SK-N-SH treated with all-trans-retinoic acid at 6 μM for 48 hours (cell line): ENCODE measurements at regions not wholly inside any gene's neighbourhood (a gene's known extent, or its start where the extent isn't known, plus 50 kb on each side); places are given as distances from the start of the nearest gene placed in this dataset.

Experiments used
- ATAC-seq: fragments of 200-7000 bp; cut with Tn5 transposase; 3 replicates; pipeline ENCODE4 v1.9.1; 2020; ENCODE audit warnings: mild to moderate bottlenecking, moderate library complexity
- ARNTL ChIP-seq: fragments of 450-650 bp; formaldehyde crosslinking; IDR thresholded peaks from 2 replicates; pipeline ENCODE4 v1.5.0; 2020; ENCODE audit warnings: low read depth, mild to moderate bottlenecking, moderate library complexity, borderline replicate concordance
- BACH2 ChIP-seq: fragments of 250-450 bp; sonication (Bioruptor Pico); IDR thresholded peaks from 2 replicates; pipeline ENCODE4 v1.9.0; 2021; ENCODE audit warnings: mild to moderate bottlenecking, borderline replicate concordance
- CREB5 ChIP-seq: fragments of 250-450 bp; sonication (Bioruptor Pico); IDR thresholded peaks from 2 replicates; pipeline ENCODE4 v1.5.1; 2020; ENCODE audit warnings: low read depth, mild to moderate bottlenecking, moderate library complexity
- CSDC2 ChIP-seq: fragments of 250-450 bp; sonication (Bioruptor Pico); IDR thresholded peaks from 2 replicates; pipeline ENCODE4 v1.5.0; 2020; ENCODE audit warnings: mild to moderate bottlenecking, moderate library complexity
- ESRRG ChIP-seq: fragments of 250-450 bp; sonication (Bioruptor Pico); IDR thresholded peaks from 2 replicates; pipeline ENCODE4 v1.6.1; 2021; ENCODE audit warnings: mild to moderate bottlenecking
- ISL1 ChIP-seq: fragments of 250-450 bp; sonication (Bioruptor Pico); IDR thresholded peaks from 2 replicates; pipeline ENCODE4 v2.1.2; 2022; ENCODE audit warnings: mild to moderate bottlenecking, moderate library complexity
- PATZ1 ChIP-seq: fragments of 250-450 bp; sonication (Bioruptor Pico); IDR thresholded peaks from 2 replicates; pipeline ENCODE4 v1.8.0; 2020; ENCODE audit warnings: mild to moderate bottlenecking, moderate library complexity, borderline replicate concordance
- POU6F1 ChIP-seq: fragments of 250-450 bp; sonication (Bioruptor Pico); IDR thresholded peaks from 2 replicates; pipeline ENCODE4 v1.8.0; 2021; ENCODE audit warnings: low read depth, mild to moderate bottlenecking, moderate library complexity, borderline replicate concordance
- RARB ChIP-seq: fragments of 250-450 bp; sonication (Bioruptor Pico); IDR thresholded peaks from 2 replicates; pipeline ENCODE4 v1.8.0; 2021; ENCODE audit warnings: mild to moderate bottlenecking, moderate library complexity
- SNAI2 ChIP-seq: fragments of 250-450 bp; sonication (Bioruptor Pico); IDR thresholded peaks from 2 replicates; pipeline ENCODE4 v1.5.0; 2020; ENCODE audit warnings: mild to moderate bottlenecking, moderate library complexity
- TCF4 ChIP-seq: fragments of 250-450 bp; sonication (Bioruptor Pico); IDR thresholded peaks from 2 replicates; pipeline ENCODE4 v1.8.0; 2021; ENCODE audit warnings: mild to moderate bottlenecking, moderate library complexity, borderline replicate concordance
- TOX ChIP-seq: fragments of 250-450 bp; sonication (Bioruptor Pico); IDR thresholded peaks from 2 replicates; pipeline ENCODE4 v1.8.0; 2021; ENCODE audit warnings: mild to moderate bottlenecking, moderate library complexity, borderline replicate concordance
- TSHZ2 ChIP-seq: fragments of 250-450 bp; sonication (Bioruptor Pico); IDR thresholded peaks from 2 replicates; pipeline ENCODE4 v1.5.0; 2020; ENCODE audit warnings: mild to moderate bottlenecking, moderate library complexity
- ZC3H10 ChIP-seq: fragments of 250-450 bp; sonication (Bioruptor Pico); IDR thresholded peaks from 2 replicates; pipeline ENCODE4 v1.5.1; 2021; ENCODE audit warnings: mild to moderate bottlenecking, moderate library complexity
- ZFP3 ChIP-seq: fragments of 250-450 bp; sonication (Bioruptor Pico); IDR thresholded peaks from 2 replicates; pipeline ENCODE4 v1.5.0; 2020; ENCODE audit warnings: mild to moderate bottlenecking, moderate library complexity
- ZFP30 ChIP-seq: fragments of 450-650 bp; formaldehyde crosslinking; IDR thresholded peaks from 2 replicates; pipeline ENCODE4 v1.5.0; 2022; ENCODE audit warnings: mild to moderate bottlenecking, moderate library complexity
- ZNF70 ChIP-seq: fragments of 450-650 bp; formaldehyde crosslinking; IDR thresholded peaks from 2 replicates; pipeline ENCODE4 v1.5.0; 2020; ENCODE audit warnings: mild to moderate bottlenecking, moderate library complexity
- ZNF8 ChIP-seq: fragments of 450-650 bp; formaldehyde crosslinking; IDR thresholded peaks from 2 replicates; pipeline ENCODE4 v1.5.0; 2020; ENCODE audit warnings: mild to moderate bottlenecking, moderate library complexity

GRCh38 chr2:52698408-52698807 lies 1069.2 kb upstream of the CHAC2 start (continued):
- TF ChIP-seq CREB5 (CRISPR knock-in tag) (no peak), CSDC2 (CRISPR knock-in tag) (no peak)

- ATAC-seq, result no peak
- TF ChIP-seq POU6F1 (CRISPR knock-in tag) (no peak), ARNTL (CRISPR knock-in tag) (no peak)
Measured at GRCh38 chr2:52697690-52698089, 1069.9 kb upstream of the CHAC2 start.

- no peak for ATAC-seq
- TF ChIP-seq BACH2 (no peak), ZC3H10 (CRISPR knock-in tag) (no peak), TSHZ2 (CRISPR knock-in tag) (no peak), ZFP30 (CRISPR knock-in tag) (no peak), TOX (no peak), TCF4 (CRISPR knock-in tag) (no peak), ZNF70 (CRISPR knock-in tag) (no peak), ISL1 (no peak), ZFP3 (CRISPR knock-in tag) (no peak), PATZ1 (CRISPR knock-in tag) (no peak), ARNTL (CRISPR knock-in tag) (no peak), POU6F1 (CRISPR knock-in tag) (no peak), CREB5 (CRISPR knock-in tag) (no peak), ESRRG (CRISPR knock-in tag) (no peak), CSDC2 (CRISPR knock-in tag) (no peak), ZNF8 (no peak), RARB (CRISPR knock-in tag) (no peak)
Measured at GRCh38 chr2:52695731-52696130, 1071.9 kb upstream of the CHAC2 start.

- ATAC-seq, result no peak
- TF ChIP-seq SNAI2 (no peak), RARB (CRISPR knock-in tag) (no peak)
Measured at GRCh38 chr2:52686935-52687334, 1080.7 kb upstream of the CHAC2 start.
